ENCODE measurements at regions not wholly inside any gene's neighbourhood (a gene's known extent, or its start where the extent isn't known, plus 50 kb on each side); places are given as distances from the start of the nearest gene placed in this dataset.

DNA sequence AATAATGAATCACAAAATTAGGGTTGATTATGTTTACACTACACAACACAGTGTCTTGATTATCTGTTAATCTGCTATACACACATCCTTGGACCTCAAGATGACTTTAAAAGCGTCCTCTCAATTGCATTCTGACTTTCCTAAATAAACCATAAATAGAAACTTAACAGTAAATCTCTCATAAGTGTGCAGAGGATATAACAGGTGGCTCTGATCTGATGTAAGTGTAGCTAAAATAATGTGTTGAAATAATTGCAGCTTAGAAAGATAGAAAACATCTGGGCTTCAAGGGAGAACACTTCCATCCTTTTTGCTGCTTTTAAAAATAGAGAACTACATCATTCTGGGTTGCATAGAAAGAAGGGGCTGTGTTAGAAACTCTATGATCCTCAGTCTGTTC lies 78.4 kb upstream of the EFEMP1 start:
- TF ChIP-seq, protein P1, sequence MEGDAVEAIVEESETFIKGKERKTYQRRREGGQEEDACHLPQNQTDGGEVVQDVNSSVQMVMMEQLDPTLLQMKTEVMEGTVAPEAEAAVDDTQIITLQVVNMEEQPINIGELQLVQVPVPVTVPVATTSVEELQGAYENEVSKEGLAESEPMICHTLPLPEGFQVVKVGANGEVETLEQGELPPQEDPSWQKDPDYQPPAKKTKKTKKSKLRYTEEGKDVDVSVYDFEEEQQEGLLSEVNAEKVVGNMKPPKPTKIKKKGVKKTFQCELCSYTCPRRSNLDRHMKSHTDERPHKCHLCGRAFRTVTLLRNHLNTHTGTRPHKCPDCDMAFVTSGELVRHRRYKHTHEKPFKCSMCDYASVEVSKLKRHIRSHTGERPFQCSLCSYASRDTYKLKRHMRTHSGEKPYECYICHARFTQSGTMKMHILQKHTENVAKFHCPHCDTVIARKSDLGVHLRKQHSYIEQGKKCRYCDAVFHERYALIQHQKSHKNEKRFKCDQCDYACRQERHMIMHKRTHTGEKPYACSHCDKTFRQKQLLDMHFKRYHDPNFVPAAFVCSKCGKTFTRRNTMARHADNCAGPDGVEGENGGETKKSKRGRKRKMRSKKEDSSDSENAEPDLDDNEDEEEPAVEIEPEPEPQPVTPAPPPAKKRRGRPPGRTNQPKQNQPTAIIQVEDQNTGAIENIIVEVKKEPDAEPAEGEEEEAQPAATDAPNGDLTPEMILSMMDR (IDR thresholded peaks at IDR 0.05; ENCODE audit: extremely low read depth, low read depth, low read length) = no peak
- Histone ChIP-seq H3K9me3 (ENCODE audit: low read depth, low read length) (no peaks in the 10 kb centered on the region), H3K4me2 (ENCODE audit: insufficient read depth, low read length) (no peak overlapping the region), H3K79me2 (ENCODE audit: insufficient read depth, low read length) (no peaks in the 10 kb centered on the region), H3K27ac (ENCODE audit: low read depth, low read length) (no peak overlapping the region), H4K20me1 (ENCODE audit: insufficient read depth, low read length) (no peaks in the 10 kb centered on the region), H3K4me3 (ENCODE audit: insufficient read depth, low read length) (no peak overlapping the region), H2AFZ (ENCODE audit: low read length) (peak overlapping the region; percentile 52), H3K27me3 (ENCODE audit: insufficient read depth, low read length) (no peaks in the 10 kb centered on the region), H3K36me3 (ENCODE audit: insufficient read depth, low read length) (no peaks in the 10 kb centered on the region), H3K4me1 (ENCODE audit: insufficient read depth, low read length) (no peaks in the 10 kb centered on the region)
- no peak for DNase-seq (ENCODE audit: insufficient read length, low spot score, missing footprints)

DNA sequence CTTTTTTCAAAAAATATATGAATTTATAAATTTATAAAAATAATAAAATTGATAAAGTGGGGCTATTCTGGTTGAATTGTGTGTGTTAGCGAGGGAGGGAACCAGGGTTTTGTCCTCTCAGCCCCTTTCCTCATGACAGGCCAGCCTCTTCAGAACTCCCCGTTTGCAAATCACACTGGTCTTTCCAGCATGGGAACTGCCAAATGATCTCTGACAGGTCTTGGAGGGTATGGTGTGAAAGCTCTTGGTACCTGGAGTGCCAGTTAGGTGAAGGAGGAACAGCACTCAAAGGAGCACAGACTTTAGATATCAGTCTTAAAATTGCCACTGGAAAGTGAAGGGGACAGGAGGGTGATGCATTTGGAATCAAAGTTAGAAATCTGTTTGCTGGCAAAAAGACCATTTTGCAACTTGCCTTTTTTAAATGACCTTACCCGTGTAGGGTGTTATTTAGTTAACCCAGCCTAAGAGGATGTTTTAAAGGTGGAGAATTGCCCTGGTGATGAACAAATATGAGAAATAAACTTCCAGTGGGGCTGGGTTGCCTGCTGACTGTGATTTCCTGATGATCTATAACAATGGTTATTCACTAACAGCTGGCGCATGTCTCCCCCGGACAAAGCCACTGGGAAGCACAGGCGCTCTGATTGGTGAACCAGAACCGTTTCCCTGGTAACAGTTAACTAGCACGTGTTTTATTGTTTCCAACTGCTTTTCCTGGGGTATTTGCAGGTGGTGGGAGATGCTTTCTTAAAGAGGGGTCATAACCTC lies 85.3 kb upstream of the EFEMP1 start:
- Histone ChIP-seq H4K20me1 (ENCODE audit: insufficient read depth, low read length) (no peaks in the 10 kb centered on the region), H3K27ac (ENCODE audit: low read depth, low read length) (peak overlapping the region; percentile 73), H3K4me2 (ENCODE audit: insufficient read depth, low read length) (peak overlapping the region; percentile 62), H3K36me3 (ENCODE audit: insufficient read depth, low read length) (no peaks in the 10 kb centered on the region), H2AFZ (ENCODE audit: low read length) (peak overlapping the region; percentile 49), H3K4me3 (ENCODE audit: insufficient read depth, low read length) (no peak overlapping the region), H3K4me1 (ENCODE audit: insufficient read depth, low read length) (peaks cover 14% of the 10 kb centered on the region), H3K27me3 (ENCODE audit: insufficient read depth, low read length) (no peaks in the 10 kb centered on the region), H3K79me2 (ENCODE audit: insufficient read depth, low read length) (no peaks in the 10 kb centered on the region), H3K9me3 (ENCODE audit: low read depth, low read length) (no peaks in the 10 kb centered on the region)
- TF ChIP-seq, protein P1 (IDR thresholded peaks at IDR 0.05; ENCODE audit: extremely low read depth, low read depth, low read length) = no peak
- peak; percentile 19 for DNase-seq (ENCODE audit: insufficient read length, low spot score, missing footprints)

DNA sequence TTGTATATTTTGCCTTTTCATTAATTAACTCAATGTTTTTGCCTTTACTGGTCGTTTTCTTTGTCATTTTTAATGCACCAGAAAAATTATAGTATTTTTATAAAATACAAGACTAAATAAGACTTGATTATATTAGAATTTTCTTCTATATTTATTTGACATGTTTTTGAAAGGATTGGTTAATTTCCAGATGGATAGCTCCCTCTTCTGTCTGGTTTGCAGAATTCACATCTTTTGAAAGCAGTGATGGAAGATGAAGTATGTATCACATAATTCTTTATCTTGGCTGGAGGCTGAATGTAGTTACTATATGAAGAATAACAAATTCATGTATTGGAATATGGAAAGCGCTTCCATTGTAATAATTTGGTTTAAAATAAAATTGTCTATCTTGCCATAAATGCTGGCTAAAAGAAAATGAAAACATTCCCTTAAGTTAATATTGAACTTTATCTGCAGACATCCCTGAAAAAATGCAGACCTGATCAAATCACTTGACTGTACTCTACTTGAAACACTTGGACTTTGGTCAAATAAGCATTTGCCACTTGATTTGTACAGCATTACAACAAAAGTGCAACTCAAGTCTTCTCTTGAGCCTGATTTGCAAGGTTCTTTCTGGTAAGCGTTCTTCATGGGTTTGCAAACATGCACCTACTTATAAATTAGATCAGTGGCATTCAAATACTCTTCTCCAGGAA lies 86.3 kb upstream of the EFEMP1 start:
- no peak for DNase-seq (ENCODE audit: insufficient read length, low spot score, missing footprints)
- H3K9me3 ChIP-seq (ENCODE audit: low read depth, low read length) = no peaks in the 10 kb centered on the region
- H3K27ac ChIP-seq (ENCODE audit: low read depth, low read length) = peak overlapping the region; percentile 73
- H3K79me2 ChIP-seq (ENCODE audit: insufficient read depth, low read length) = no peaks in the 10 kb centered on the region
- H3K4me1 ChIP-seq (ENCODE audit: insufficient read depth, low read length) = peaks cover 14% of the 10 kb centered on the region
- no peak overlapping the region for H2AFZ ChIP-seq (ENCODE audit: low read length)
- no peak overlapping the region for H3K4me3 ChIP-seq (ENCODE audit: insufficient read depth, low read length)
- no peaks in the 10 kb centered on the region for H3K36me3 ChIP-seq (ENCODE audit: insufficient read depth, low read length)
- H4K20me1 ChIP-seq (ENCODE audit: insufficient read depth, low read length) = no peaks in the 10 kb centered on the region
- TF ChIP-seq, protein P1 (IDR thresholded peaks at IDR 0.05; ENCODE audit: extremely low read depth, low read depth, low read length) = peak; percentile 74
- H3K4me2 ChIP-seq (ENCODE audit: insufficient read depth, low read length) = peak overlapping the region; percentile 62
- no peaks in the 10 kb centered on the region for H3K27me3 ChIP-seq (ENCODE audit: insufficient read depth, low read length)

DNA sequence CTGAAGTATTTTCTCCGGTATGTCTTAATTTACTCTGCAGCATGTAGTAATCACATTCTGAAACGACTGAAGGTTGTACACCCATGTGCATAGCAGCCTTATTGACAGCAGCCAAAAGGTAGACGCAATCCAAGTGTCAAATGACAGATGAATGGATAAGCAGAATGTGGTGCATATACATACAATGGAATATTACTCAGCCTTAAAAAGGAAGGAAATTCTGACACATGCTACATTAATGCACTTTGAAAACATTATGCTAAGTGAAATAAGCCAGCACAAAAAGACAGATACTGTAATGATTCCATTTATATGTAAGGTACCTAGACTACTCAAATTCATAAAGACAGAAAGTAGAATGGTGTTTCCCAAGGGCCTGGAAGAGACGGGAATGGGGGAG lies 88.0 kb upstream of the EFEMP1 start:
- H4K20me1 ChIP-seq (ENCODE audit: insufficient read depth, low read length) = no peaks in the 10 kb centered on the region
- no peaks in the 10 kb centered on the region for H3K36me3 ChIP-seq (ENCODE audit: insufficient read depth, low read length)
- H3K27ac ChIP-seq (ENCODE audit: low read depth, low read length) = no peak overlapping the region
- TF ChIP-seq, protein P1 (IDR thresholded peaks at IDR 0.05; ENCODE audit: extremely low read depth, low read depth, low read length) = no peak
- no peaks in the 10 kb centered on the region for H3K79me2 ChIP-seq (ENCODE audit: insufficient read depth, low read length)
- no peak for DNase-seq (ENCODE audit: insufficient read length, low spot score, missing footprints)
- no peak overlapping the region for H2AFZ ChIP-seq (ENCODE audit: low read length)
- H3K4me1 ChIP-seq (ENCODE audit: insufficient read depth, low read length) = peaks cover 14% of the 10 kb centered on the region
- H3K27me3 ChIP-seq (ENCODE audit: insufficient read depth, low read length) = no peaks in the 10 kb centered on the region
- H3K4me2 ChIP-seq (ENCODE audit: insufficient read depth, low read length) = no peak overlapping the region
- no peaks in the 10 kb centered on the region for H3K9me3 ChIP-seq (ENCODE audit: low read depth, low read length)
- no peak overlapping the region for H3K4me3 ChIP-seq (ENCODE audit: insufficient read depth, low read length)

Measured in osteoblast (primary cell).